ENCODE measurements at regions not wholly inside any gene's neighbourhood (a gene's known extent, or its start where the extent isn't known, plus 50 kb on each side); places are given as distances from the start of the nearest gene placed in this dataset.

GRCh38 chr13:21849323-21849722 is 178.4 kb downstream of the FGF9 start:
- FAIRE-seq: no peak
- H3K27ac ChIP-seq (ENCODE audit: control insufficient read depth, insufficient read depth, low read length): no peak overlapping the region
- H3K9me1 ChIP-seq (ENCODE audit: control insufficient read depth, extremely low read depth, insufficient read depth, low read length): no peaks in the 10 kb centered on the region
- H3K36me3 ChIP-seq (ENCODE audit: control insufficient read depth in 2 of 2, extremely low read depth in 1 of 2, insufficient read depth in 2 of 2, low read length in 2 of 2): no peaks in the 10 kb centered on the region
- H3K4me3 ChIP-seq (ENCODE audit: control insufficient read depth in 2 of 3, extremely low read depth in 1 of 3, insufficient read depth in 2 of 3, low read depth in 1 of 3, low read length in 3 of 3): no peak overlapping the region
- H2AFZ ChIP-seq (ENCODE audit: control insufficient read depth, low read length): no peak overlapping the region
- no peak overlapping the region for H3K4me2 ChIP-seq (ENCODE audit: control insufficient read depth, extremely low read depth, insufficient read depth, low read depth, low read length)
- TF ChIP-seq EZH2 (IDR thresholded peaks at IDR 0.05; ENCODE audit: low read length) (no peak), CTCF (optimal IDR thresholded peaks at IDR 0.05 in 1 of 3, IDR thresholded peaks at IDR 0.05 in 1 of 3, conservative IDR thresholded peaks at IDR 0.05 in 1 of 3; ENCODE audit: extremely low read depth in 1 of 3, insufficient read depth in 2 of 3, low read length in 3 of 3) (peak; percentile 60 to 66 (median 61))
- H3K27me3 ChIP-seq (ENCODE audit: control insufficient read depth, extremely low read depth, insufficient read depth, low read length): no peaks in the 10 kb centered on the region
- no peaks in the 10 kb centered on the region for H3K4me1 ChIP-seq (ENCODE audit: control insufficient read depth, extremely low read depth, insufficient read depth, low read length)
- no peak overlapping the region for H3K9ac ChIP-seq (ENCODE audit: control insufficient read depth, extremely low read depth, insufficient read depth, low read length)
- no peaks in the 10 kb centered on the region for H3K79me2 ChIP-seq (ENCODE audit: control insufficient read depth, insufficient read depth, low read length)
- H3K9me3 ChIP-seq (ENCODE audit: control insufficient read depth, low read depth, low read length): no peaks in the 10 kb centered on the region
- DNase-seq (ENCODE audit: low read depth, low spot score): no peak
- no peaks in the 10 kb centered on the region for H4K20me1 ChIP-seq (ENCODE audit: control insufficient read depth, extremely low read depth, insufficient read depth, low read length)
- dilution Hi-C loops (cut with MboI; ENCODE audit: extremely low pct_ligation_motif_present, low sequenced_read_pairs): no loop called here

- dilution Hi-C loops (cut with MboI; ENCODE audit: extremely low pct_ligation_motif_present, low sequenced_read_pairs): no loop called here
- FAIRE-seq (no peak), DNase-seq (ENCODE audit: low read depth, low spot score) (no peak)
- H3K4me1 ChIP-seq (ENCODE audit: control insufficient read depth, extremely low read depth, insufficient read depth, low read length): no peaks in the 10 kb centered on the region
- H3K9me1 ChIP-seq (ENCODE audit: control insufficient read depth, extremely low read depth, insufficient read depth, low read length): no peaks in the 10 kb centered on the region
- H2AFZ ChIP-seq (ENCODE audit: control insufficient read depth, low read length): no peak overlapping the region
- H3K4me3 ChIP-seq (ENCODE audit: control insufficient read depth in 2 of 3, extremely low read depth in 1 of 3, insufficient read depth in 2 of 3, low read depth in 1 of 3, low read length in 3 of 3): no peak overlapping the region
- no peak overlapping the region for H3K4me2 ChIP-seq (ENCODE audit: control insufficient read depth, extremely low read depth, insufficient read depth, low read depth, low read length)
- no peak overlapping the region for H3K27ac ChIP-seq (ENCODE audit: control insufficient read depth, insufficient read depth, low read length)
- H3K9me3 ChIP-seq (ENCODE audit: control insufficient read depth, low read depth, low read length): no peaks in the 10 kb centered on the region
- H3K27me3 ChIP-seq (ENCODE audit: control insufficient read depth, extremely low read depth, insufficient read depth, low read length): no peaks in the 10 kb centered on the region
- H3K79me2 ChIP-seq (ENCODE audit: control insufficient read depth, insufficient read depth, low read length): no peaks in the 10 kb centered on the region
- no peaks in the 10 kb centered on the region for H3K36me3 ChIP-seq (ENCODE audit: control insufficient read depth in 2 of 2, extremely low read depth in 1 of 2, insufficient read depth in 2 of 2, low read length in 2 of 2)
- no peak overlapping the region for H3K9ac ChIP-seq (ENCODE audit: control insufficient read depth, extremely low read depth, insufficient read depth, low read length)
- H4K20me1 ChIP-seq (ENCODE audit: control insufficient read depth, extremely low read depth, insufficient read depth, low read length): no peaks in the 10 kb centered on the region
- TF ChIP-seq EZH2 (IDR thresholded peaks at IDR 0.05; ENCODE audit: low read length) (no peak), CTCF (optimal IDR thresholded peaks at IDR 0.05 in 1 of 3, IDR thresholded peaks at IDR 0.05 in 1 of 3, conservative IDR thresholded peaks at IDR 0.05 in 1 of 3; ENCODE audit: extremely low read depth in 1 of 3, insufficient read depth in 2 of 3, low read length in 3 of 3) (no peak)
These were observed 179.4 kb downstream of the FGF9 start for GRCh38 chr13:21850013-21851006.

Data from keratinocyte (primary cell).